ENCODE measurements at regions not wholly inside any gene's neighbourhood (a gene's known extent, or its start where the extent isn't known, plus 50 kb on each side); places are given as distances from the start of the nearest gene placed in this dataset.

- no peak for ATAC-seq
- TF ChIP-seq CSRNP3 (CRISPR knock-in tag; IDR thresholded peaks at IDR 0.05) = no peak
- no peak for TF ChIP-seq CSDC2 (CRISPR knock-in tag; IDR thresholded peaks at IDR 0.05)
- TF ChIP-seq ESRRG (CRISPR knock-in tag; IDR thresholded peaks at IDR 0.05) = no peak
- TF ChIP-seq POU6F1 (CRISPR knock-in tag; IDR thresholded peaks at IDR 0.05; ENCODE audit: borderline replicate concordance, low read depth) = no peak
- TF ChIP-seq ZC3H10 (CRISPR knock-in tag; IDR thresholded peaks at IDR 0.05) = no peak
Observed at GRCh38 chr2:76247006-76247405, 536.3 kb upstream of the GCFC2 start.

- no peak for TF ChIP-seq SNAI2 (CRISPR knock-in tag; IDR thresholded peaks at IDR 0.05)
- no peak for TF ChIP-seq CREB5 (CRISPR knock-in tag; IDR thresholded peaks at IDR 0.05; ENCODE audit: low read depth)
- no peak for TF ChIP-seq TCF4 (CRISPR knock-in tag; IDR thresholded peaks at IDR 0.05; ENCODE audit: borderline replicate concordance)
- no peak for TF ChIP-seq TOX (CRISPR knock-in tag; IDR thresholded peaks at IDR 0.05; ENCODE audit: borderline replicate concordance)
- no peak for TF ChIP-seq POU6F1 (CRISPR knock-in tag; IDR thresholded peaks at IDR 0.05; ENCODE audit: borderline replicate concordance, low read depth)
- TF ChIP-seq ESRRG (CRISPR knock-in tag; IDR thresholded peaks at IDR 0.05) = no peak
- TF ChIP-seq RARB (CRISPR knock-in tag; IDR thresholded peaks at IDR 0.05) = no peak
- no peak for TF ChIP-seq ZNF8 (CRISPR knock-in tag; IDR thresholded peaks at IDR 0.05)
- no peak for TF ChIP-seq ZFP3 (CRISPR knock-in tag; IDR thresholded peaks at IDR 0.05)
- TF ChIP-seq ISL1 (CRISPR knock-in tag; IDR thresholded peaks at IDR 0.05) = no peak
- ATAC-seq = no peak
Observed at GRCh38 chr2:76211991-76212985, 501.6 kb upstream of the GCFC2 start.

- TF ChIP-seq ARNTL (CRISPR knock-in tag; IDR thresholded peaks at IDR 0.05; ENCODE audit: borderline replicate concordance, low read depth) (no peak), PATZ1 (CRISPR knock-in tag; IDR thresholded peaks at IDR 0.05; ENCODE audit: borderline replicate concordance) (no peak), CREB5 (CRISPR knock-in tag; IDR thresholded peaks at IDR 0.05; ENCODE audit: low read depth) (no peak), TCF4 (CRISPR knock-in tag; IDR thresholded peaks at IDR 0.05; ENCODE audit: borderline replicate concordance) (no peak), ZFP3 (CRISPR knock-in tag; IDR thresholded peaks at IDR 0.05) (no peak), ZFP30 (CRISPR knock-in tag; IDR thresholded peaks at IDR 0.05) (no peak), POU6F1 (CRISPR knock-in tag; IDR thresholded peaks at IDR 0.05; ENCODE audit: borderline replicate concordance, low read depth) (no peak), ESRRG (CRISPR knock-in tag; IDR thresholded peaks at IDR 0.05) (no peak), ZC3H10 (CRISPR knock-in tag; IDR thresholded peaks at IDR 0.05) (no peak), CSDC2 (CRISPR knock-in tag; IDR thresholded peaks at IDR 0.05) (no peak), TSHZ2 (CRISPR knock-in tag; IDR thresholded peaks at IDR 0.05) (no peak)
- ATAC-seq = no peak
Observed at GRCh38 chr2:76210551-76210950, 499.8 kb upstream of the GCFC2 start.

Measured in SK-N-SH treated with all-trans-retinoic acid at 6 μM for 48 hours (cell line).